Fibroblast of the aortic adventitia (primary cell): ENCODE measurements at regions not wholly inside any gene's neighbourhood (a gene's known extent, or its start where the extent isn't known, plus 50 kb on each side); places are given as distances from the start of the nearest gene placed in this dataset.

Experiments
- DNase-seq: peaks from one replicate; pipeline ENCODE4 v3.0.0-alpha.2; 2010; ENCODE audit warnings: low read depth
- H3K4me3 ChIP-seq: 2 replicates; pipeline ENCODE4 v1.5.1; 2011; ENCODE audit warnings: low read depth, mild to moderate bottlenecking, control low read depth, low read length, moderate library complexity
- CTCF ChIP-seq: IDR thresholded peaks from 2 replicates; pipeline ENCODE4 v1.5.1; 2011; ENCODE audit warnings: mild to moderate bottlenecking, low read length, control low read depth, inconsistent platforms; ENCODE audit not compliant: insufficient read depth

- no peak for DNase-seq
- no peak for TF ChIP-seq CTCF
- no peak overlapping the region for H3K4me3 ChIP-seq
Observed at GRCh38 chr5:12460493-12461261, 556.4 kb upstream of the CTNND2 start.

- H3K4me3 ChIP-seq: no peak overlapping the region
- TF ChIP-seq CTCF: no peak
- DNase-seq: no peak
Observed at GRCh38 chr5:12459326-12459725, 555.1 kb upstream of the CTNND2 start.

- H3K4me3 ChIP-seq: no peak overlapping the region
- TF ChIP-seq CTCF: no peak
- DNase-seq: no peak
Observed at GRCh38 chr5:12419075-12419474, 514.8 kb upstream of the CTNND2 start.

GRCh38 chr5:12413585-12413984, 509.3 kb upstream of the CTNND2 start:
- no peak for DNase-seq

GRCh38 chr5:12413075-12413474, 508.8 kb upstream of the CTNND2 start:
- no peak for DNase-seq
- TF ChIP-seq CTCF: no peak
- no peak overlapping the region for H3K4me3 ChIP-seq

More at GRCh38 chr5:12413585-12413984, 509.3 kb upstream of the CTNND2 start:
- TF ChIP-seq CTCF: no peak
- H3K4me3 ChIP-seq: no peak overlapping the region

- H3K4me3 ChIP-seq: no peak overlapping the region
- TF ChIP-seq CTCF: no peak
- no peak for DNase-seq
Observed at GRCh38 chr5:12399868-12400267, 495.6 kb upstream of the CTNND2 start.

GRCh38 chr5:12392246-12392645, 488.0 kb upstream of the CTNND2 start:
- TF ChIP-seq CTCF: no peak
- DNase-seq: no peak
- no peak overlapping the region for H3K4me3 ChIP-seq
